ENCODE measurements at regions not wholly inside any gene's neighbourhood (a gene's known extent, or its start where the extent isn't known, plus 50 kb on each side); places are given as distances from the start of the nearest gene placed in this dataset.

GRCh38 chr2:76251342-76251741 lies 540.6 kb upstream of the GCFC2 start:
- H3K9me3 ChIP-seq: no peaks in the 10 kb centered on the region
- H3K4me1 ChIP-seq (ENCODE audit: control insufficient read depth in 1 of 2, insufficient read depth in 1 of 2, low read depth in 1 of 2, low read length in 1 of 2): no peaks in the 10 kb centered on the region
- H3K36me3 ChIP-seq: no peaks in the 10 kb centered on the region
- TF ChIP-seq CTCF (IDR thresholded peaks at IDR 0.05): no peak
- no peak overlapping the region for H3K27ac ChIP-seq
- H3K4me3 ChIP-seq (ENCODE audit: low read depth in 1 of 2, low read length in 1 of 2): no peak overlapping the region
- no peaks in the 10 kb centered on the region for H3K27me3 ChIP-seq

- TF ChIP-seq CTCF (IDR thresholded peaks at IDR 0.05): no peak
- H3K27me3 ChIP-seq: no peaks in the 10 kb centered on the region
- H3K4me1 ChIP-seq (ENCODE audit: control insufficient read depth in 1 of 2, insufficient read depth in 1 of 2, low read depth in 1 of 2, low read length in 1 of 2): no peaks in the 10 kb centered on the region
- no peaks in the 10 kb centered on the region for H3K36me3 ChIP-seq
- H3K9me3 ChIP-seq: no peaks in the 10 kb centered on the region
- no peak overlapping the region for H3K27ac ChIP-seq
- no peak overlapping the region for H3K4me3 ChIP-seq (ENCODE audit: low read depth in 1 of 2, low read length in 1 of 2)
These were observed 536.3 kb upstream of the GCFC2 start for GRCh38 chr2:76247006-76247405.

- Histone ChIP-seq H3K27ac (no peak overlapping the region), H3K9me3 (no peaks in the 10 kb centered on the region)
- TF ChIP-seq CTCF (IDR thresholded peaks at IDR 0.05): no peak
These were observed 501.6 kb upstream of the GCFC2 start for GRCh38 chr2:76211991-76212985.

GRCh38 chr2:76210551-76210950 lies 499.8 kb upstream of the GCFC2 start:
- no peaks in the 10 kb centered on the region for H3K4me1 ChIP-seq (ENCODE audit: control insufficient read depth in 1 of 2, insufficient read depth in 1 of 2, low read depth in 1 of 2, low read length in 1 of 2)
- H3K27me3 ChIP-seq: no peaks in the 10 kb centered on the region
- no peak for TF ChIP-seq CTCF (IDR thresholded peaks at IDR 0.05)
- no peak overlapping the region for H3K27ac ChIP-seq
- H3K4me3 ChIP-seq (ENCODE audit: low read depth in 1 of 2, low read length in 1 of 2): no peak overlapping the region
- H3K36me3 ChIP-seq: no peaks in the 10 kb centered on the region
- H3K9me3 ChIP-seq: no peaks in the 10 kb centered on the region

More at GRCh38 chr2:76211991-76212985, 501.6 kb upstream of the GCFC2 start:
- H3K4me1 ChIP-seq (ENCODE audit: control insufficient read depth in 1 of 2, insufficient read depth in 1 of 2, low read depth in 1 of 2, low read length in 1 of 2): no peaks in the 10 kb centered on the region
- H3K4me3 ChIP-seq (ENCODE audit: low read depth in 1 of 2, low read length in 1 of 2): no peak overlapping the region
- no peaks in the 10 kb centered on the region for H3K27me3 ChIP-seq
- no peaks in the 10 kb centered on the region for H3K36me3 ChIP-seq

- Histone ChIP-seq H3K36me3 (no peaks in the 10 kb centered on the region), H3K4me3 (ENCODE audit: low read depth in 1 of 2, low read length in 1 of 2) (no peak overlapping the region), H3K27ac (no peak overlapping the region), H3K9me3 (no peaks in the 10 kb centered on the region), H3K27me3 (no peaks in the 10 kb centered on the region), H3K4me1 (ENCODE audit: control insufficient read depth in 1 of 2, insufficient read depth in 1 of 2, low read depth in 1 of 2, low read length in 1 of 2) (no peaks in the 10 kb centered on the region)
- TF ChIP-seq CTCF (IDR thresholded peaks at IDR 0.05): no peak
These were observed 493.3 kb upstream of the GCFC2 start for GRCh38 chr2:76204048-76204447.

Measured in neutrophil (primary cell).